ENCODE measurements at regions not wholly inside any gene's neighbourhood (a gene's known extent, or its start where the extent isn't known, plus 50 kb on each side); places are given as distances from the start of the nearest gene placed in this dataset.
"Not testable (repeated sequence)": the region's sequence is repeated elsewhere in the genome, so short reads cannot be mapped to it uniquely, and the experiment has no call there.

DNA sequence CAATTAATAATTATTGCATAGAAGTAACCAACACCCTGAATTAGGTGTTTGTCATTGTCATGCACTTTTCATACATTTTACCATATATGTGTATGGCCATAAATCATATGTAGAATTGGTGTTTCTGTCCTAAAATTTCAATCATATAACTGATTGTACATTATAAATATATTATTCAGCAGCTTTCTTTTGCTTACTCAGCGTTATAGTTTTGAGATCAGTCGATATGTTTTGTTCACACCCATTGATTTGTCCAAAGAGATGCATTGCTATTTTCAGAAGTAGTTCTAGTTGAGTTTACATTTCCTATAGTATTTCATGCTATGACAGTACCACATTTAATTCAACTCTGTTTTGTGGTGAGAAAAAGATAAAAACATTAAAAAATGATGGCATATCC, 50.5 kb upstream of the PARP4 start:
- no peak for DNase-seq (ENCODE audit: low read depth, low spot score)

DNA sequence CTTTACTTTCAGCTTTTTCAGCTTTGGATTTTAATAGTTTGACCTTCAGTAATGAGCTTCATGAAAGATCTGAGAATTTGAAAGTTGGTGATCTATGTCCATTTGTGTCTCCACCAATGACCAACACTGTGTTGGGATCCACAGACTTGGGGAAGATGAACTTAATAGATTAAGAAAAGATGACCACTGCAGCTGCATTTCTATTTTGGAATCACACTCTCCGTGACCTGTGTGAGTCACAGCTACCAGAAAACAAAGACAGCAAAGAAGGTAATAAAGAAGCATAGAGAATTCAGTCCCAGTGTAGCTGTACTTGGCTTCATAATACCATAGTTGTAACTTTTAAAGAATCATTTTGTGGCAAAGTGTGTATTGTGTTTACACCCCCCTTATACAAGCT, 51.4 kb upstream of the PARP4 start:
- not testable (repeated sequence) for DNase-seq (ENCODE audit: low read depth, low spot score)

- no peak for DNase-seq (ENCODE audit: low read depth, low spot score)
Measured at GRCh38 chr13:24564881-24565280, 52.3 kb upstream of the PARP4 start.

- not testable (repeated sequence) for DNase-seq (ENCODE audit: low read depth, low spot score)
Measured at GRCh38 chr13:24567593-24567992, 55.0 kb upstream of the PARP4 start.

GRCh38 chr13:24574847-24575246, 62.3 kb upstream of the PARP4 start:
- no peak for DNase-seq (ENCODE audit: low read depth, low spot score)

DNA sequence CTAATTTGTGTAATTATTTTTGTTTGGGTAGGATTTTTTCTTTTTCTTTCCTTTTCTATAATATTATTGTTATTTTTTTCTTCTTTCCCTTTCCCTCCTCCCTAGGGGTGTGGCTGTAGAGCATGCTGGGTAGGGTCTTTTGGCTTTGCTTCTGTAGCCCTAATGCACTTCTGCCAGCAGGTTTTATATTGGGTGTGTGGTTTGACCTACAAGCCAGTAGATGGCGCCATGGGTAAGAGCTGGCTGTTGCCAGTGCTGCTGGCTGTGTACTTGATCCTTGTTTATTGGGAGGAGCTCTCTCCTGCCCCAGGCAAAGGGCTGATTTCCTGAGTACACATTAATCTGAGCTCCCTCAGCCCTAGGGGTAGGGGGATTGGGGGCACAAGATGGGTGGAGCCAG, 67.7 kb upstream of the PARP4 start:
- peak; percentile 15 for DNase-seq (ENCODE audit: low read depth, low spot score)

DNA sequence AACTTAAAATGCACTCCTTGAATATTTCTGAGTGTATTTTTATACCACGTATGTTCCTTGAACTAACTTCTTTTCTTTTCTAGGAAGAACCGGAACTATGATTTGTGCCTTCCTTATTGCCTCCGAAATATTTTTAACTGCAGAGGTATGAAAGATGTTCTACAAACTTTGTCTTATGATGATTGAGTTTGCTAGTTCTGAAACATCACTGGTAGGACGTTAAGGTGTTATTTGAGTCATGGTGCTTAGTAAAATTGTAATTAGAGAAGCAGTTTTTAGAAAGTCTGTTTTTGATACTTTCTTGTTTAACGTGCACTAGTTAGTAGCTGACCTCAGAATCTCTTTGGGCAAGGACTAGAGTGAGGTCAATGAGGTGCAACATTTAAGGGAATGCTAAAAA, 69.0 kb upstream of the PARP4 start:
- DNase-seq (ENCODE audit: low read depth, low spot score) = not testable (repeated sequence)

DNA sequence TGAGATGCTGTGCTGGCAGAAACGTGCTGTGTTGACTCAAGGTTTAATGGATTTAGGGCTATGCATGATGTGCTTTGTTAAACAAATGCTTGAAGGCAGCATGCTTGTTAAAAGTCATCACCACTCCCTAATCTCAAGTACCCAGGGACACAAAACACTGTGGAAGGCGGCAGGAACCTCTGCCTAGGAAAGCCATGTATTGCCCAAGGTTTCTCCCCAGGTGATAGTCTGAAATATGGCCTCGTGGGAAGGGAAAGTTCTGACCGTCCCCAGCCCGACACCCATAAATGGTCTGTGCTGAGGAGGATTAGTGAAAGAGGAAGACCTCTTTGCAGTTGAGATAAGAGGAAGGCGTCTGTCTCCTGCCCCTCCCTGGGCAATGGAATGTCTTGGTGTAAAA, 79.1 kb upstream of the PARP4 start:
- not testable (repeated sequence) for DNase-seq (ENCODE audit: low read depth, low spot score)

DNA sequence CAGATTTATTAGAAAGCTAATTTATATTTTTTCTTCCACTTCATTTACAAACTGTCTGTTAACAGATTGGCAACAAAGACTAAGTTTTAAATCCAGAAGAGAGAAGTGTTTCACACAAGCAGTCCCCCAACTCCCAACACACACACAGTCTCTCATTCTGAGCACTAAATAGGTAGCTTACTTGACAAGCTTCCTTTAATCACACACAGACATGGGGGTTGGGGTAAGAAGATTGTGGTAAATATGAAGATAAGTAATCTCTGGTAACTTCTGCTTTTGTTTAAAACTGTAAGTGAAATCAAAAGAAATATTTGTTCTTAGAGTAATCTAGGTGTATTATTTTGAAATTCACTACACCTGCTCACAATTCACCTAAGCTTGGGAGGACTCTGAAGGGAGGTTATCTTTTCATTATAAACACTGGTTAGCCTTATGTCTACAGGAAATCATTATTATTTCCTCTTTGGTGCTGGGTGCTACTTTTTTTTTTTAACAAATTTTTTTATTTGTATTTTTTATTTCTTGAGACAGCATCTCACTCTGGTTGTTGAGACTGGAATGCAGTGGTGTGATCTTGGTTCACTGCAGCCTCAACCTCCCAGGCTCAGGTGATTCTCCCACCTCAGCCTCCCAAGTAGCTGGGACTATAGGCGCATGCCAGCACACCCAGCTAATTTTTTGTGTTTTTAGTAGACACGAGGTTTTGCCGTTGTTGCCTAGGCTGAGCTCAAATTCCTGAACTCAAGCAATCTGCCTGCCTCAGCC, 82.1 kb upstream of the ATP12A start:
- DNase-seq (ENCODE audit: low read depth, low spot score) = not testable (repeated sequence)

GRCh38 chr13:24599019-24599791, 81.0 kb upstream of the ATP12A start:
- not testable (repeated sequence) for DNase-seq (ENCODE audit: low read depth, low spot score)

- no peak for DNase-seq (ENCODE audit: low read depth, low spot score)
Measured at GRCh38 chr13:24605923-24606372, 74.3 kb upstream of the ATP12A start.

DNA sequence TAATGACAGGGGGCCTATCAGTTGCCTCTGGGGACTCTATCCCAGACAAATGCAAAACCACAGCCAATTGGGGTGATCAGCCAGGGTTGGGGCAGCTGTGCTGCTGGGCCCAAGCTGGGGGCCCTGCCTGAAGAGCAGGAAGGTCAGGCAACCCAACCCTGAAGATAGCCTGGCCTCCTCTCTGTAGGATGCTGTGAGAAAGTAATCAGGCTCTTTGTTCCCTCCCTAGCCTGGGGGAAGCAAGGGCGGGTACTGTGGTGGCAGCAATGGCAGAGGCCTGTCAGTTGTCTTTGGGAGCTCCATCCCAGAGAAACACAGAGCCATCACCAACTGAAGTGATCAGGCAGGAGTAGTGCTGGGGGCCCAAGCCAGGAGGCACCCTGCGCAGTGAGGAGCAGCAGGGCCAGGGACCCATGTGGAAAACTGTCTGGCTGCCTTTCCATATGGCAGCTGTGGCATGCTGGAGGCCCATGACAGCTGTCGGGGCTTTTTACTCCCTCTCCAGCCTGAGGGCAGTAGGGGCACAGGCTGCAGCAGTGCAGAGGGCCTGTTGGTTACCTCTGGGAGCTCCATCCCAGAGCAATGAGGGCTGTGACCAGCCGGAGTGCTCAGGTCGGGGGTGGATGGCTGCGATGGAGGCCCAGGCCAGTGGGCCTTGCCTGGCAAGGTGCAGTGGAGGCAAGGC, 73.6 kb upstream of the ATP12A start:
- DNase-seq (ENCODE audit: low read depth, low spot score) = no peak

GRCh38 chr13:24610956-24611355, 69.3 kb upstream of the ATP12A start:
- DNase-seq (ENCODE audit: low read depth, low spot score) = no peak

DNA sequence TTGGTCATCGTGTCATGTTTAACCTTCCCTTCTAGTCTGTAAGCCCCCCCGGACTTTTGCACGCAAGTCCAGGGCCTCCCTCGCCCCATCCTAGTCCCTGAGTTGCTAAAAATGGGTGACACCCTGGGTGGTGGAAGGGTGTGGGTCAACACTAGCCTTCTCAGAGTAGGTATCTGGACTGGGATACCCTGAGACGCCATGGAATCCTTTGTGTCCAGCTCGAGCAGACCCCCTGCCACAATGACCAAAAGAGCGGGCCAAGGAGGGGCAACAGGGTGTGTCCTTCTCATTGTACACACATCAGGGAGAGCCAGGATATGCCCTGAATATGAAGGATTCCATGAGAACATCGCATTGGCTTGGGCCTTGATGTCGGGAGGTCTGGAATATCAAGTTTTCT, 67.5 kb upstream of the ATP12A start:
- no peak for DNase-seq (ENCODE audit: low read depth, low spot score)

GRCh38 chr13:24613128-24613527, 67.1 kb upstream of the ATP12A start:
- no peak for DNase-seq (ENCODE audit: low read depth, low spot score)

DNA sequence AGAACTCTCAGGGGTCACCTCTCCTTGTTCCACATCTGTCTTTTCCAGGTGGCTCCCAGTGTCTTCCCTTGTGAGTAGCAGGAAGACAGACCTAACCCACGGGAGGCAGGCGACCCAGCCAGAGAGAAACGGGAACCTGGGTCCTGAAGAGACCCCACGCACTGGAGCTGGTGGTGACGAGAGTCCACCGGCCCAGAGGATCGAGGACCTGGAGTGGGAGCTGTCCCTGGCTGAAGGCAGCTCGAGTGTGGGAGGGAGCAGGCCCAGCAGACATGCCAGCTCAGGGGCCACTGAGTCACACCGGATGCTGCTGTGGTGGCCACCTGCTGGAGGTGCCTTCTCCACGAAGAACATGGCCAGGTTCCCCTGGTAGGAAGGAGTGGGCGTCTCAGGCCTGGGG, 66.5 kb upstream of the ATP12A start:
- no peak for DNase-seq (ENCODE audit: low read depth, low spot score)

DNA sequence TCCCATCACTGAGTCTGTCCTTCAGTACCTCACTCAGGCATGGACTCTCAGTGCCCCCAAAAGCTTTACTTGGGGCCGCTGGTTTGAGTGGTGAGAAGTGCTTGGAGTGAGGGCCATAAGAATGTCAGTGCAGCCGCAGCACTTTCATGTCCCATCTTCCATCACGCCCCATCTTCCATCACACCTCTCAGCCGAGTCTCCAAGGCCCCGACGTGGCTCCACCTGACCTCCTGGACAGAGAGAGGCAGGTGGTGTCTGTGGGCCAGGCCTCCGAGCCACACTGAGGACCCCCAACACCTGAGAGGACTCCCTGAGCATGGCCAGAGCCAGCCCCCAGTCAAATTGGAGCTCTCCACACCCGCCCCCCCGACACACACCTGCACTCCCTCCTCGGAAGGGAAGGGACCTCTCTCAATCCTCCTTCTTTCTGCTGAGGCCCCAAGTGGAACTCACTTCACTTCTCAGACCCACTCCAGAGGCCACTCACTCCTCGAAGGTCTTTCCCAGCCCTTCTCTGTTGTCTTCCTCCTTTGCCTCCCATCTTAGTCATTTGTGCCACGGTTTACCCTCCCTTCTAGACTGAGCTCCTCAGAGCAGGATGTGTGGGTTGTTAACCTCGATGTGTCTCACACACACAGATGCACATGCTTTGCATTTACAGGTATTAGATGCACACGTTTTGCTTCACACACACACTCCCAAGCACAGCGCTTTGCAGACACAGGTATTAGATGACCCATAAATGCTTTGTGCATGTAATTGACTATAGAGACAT, 65.7 kb upstream of the ATP12A start:
- DNase-seq (ENCODE audit: low read depth, low spot score) = no peak

- DNase-seq (ENCODE audit: low read depth, low spot score) = no peak
Measured at GRCh38 chr13:24615114-24615513, 65.1 kb upstream of the ATP12A start.

DNA sequence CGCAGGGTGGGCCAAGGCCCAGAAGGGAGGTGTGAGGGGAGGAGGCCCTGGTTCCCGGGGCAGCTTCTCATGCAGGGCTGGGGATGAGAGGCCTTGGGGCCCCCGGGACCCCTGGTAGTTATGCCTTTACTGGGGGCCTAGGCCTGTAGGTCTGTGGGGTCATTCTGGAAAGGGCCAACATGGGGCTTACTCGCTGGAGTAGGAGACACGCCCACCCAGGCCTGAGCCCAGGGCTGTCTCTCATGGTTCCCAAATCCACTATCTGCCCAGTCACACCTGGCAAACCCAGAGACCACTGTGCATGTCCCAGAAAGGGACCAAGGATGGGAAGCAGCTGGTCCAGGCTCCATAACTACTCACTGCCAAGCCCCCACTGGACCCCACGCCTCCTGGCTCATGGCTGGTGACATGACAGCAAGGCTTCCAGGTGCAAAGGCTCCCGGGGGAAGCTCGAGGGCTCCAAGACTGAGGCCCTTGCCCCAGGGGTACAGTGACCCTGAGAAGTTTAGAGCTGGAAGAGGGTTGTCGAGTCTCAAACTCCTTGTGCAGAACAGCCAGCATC, 64.2 kb upstream of the ATP12A start:
- no peak for DNase-seq (ENCODE audit: low read depth, low spot score)

GRCh38 chr13:24616514-24616913, 63.7 kb upstream of the ATP12A start:
- no peak for DNase-seq (ENCODE audit: low read depth, low spot score)

GRCh38 chr13:24617256-24618010, 62.8 kb upstream of the ATP12A start:
- DNase-seq (ENCODE audit: low read depth, low spot score) = no peak
